Natural killer cell treated with Interleukin-12 subunit alpha and Interleukin-12 subunit beta and Interleukin-15 and Interleukin-18, amount 100 ng/mL, for 72 hours (primary cell): ENCODE measurements at regions not wholly inside any gene's neighbourhood (a gene's known extent, or its start where the extent isn't known, plus 50 kb on each side); places are given as distances from the start of the nearest gene placed in this dataset.
"Not testable (repeated sequence)": the region's sequence is repeated elsewhere in the genome, so short reads cannot be mapped to it uniquely, and the experiment has no call there.

Source experiments
- ATAC-seq, 2 donors: fragments of 150-1000 bp; cut with Tn5 transposase in 1 of 2; sonication (Bioruptor Pico), chemical (Tn5 transposase) in 1 of 2; 2 replicates each; pipeline ENCODE4 v1.10.0; 2021
- DNase-seq: peaks from one replicate; pipeline ENCODE4 v3.0.0; 2022; ENCODE audit warnings: low spot score
- H3K27ac Mint-ChIP-seq, 2 donors: 1 replicate in 1 of 2; 2 replicates in 1 of 2; pipeline ENCODE4 v1.8.0; 2022; ENCODE audit warnings: mixed read lengths in 2 of 2, mild to moderate bottlenecking in 1 of 2, moderate library complexity in 1 of 2
- H3K27me3 Mint-ChIP-seq, 2 donors: 1 replicate in 1 of 2; 2 replicates in 1 of 2; pipeline ENCODE4 v1.8.0; 2022; ENCODE audit warnings: mixed read lengths in 2 of 2
- H3K36me3 Mint-ChIP-seq: one replicate; pipeline ENCODE4 v1.8.0; 2022; ENCODE audit warnings: mixed read lengths
- H3K4me1 Mint-ChIP-seq, 2 donors: 1 replicate in 1 of 2; 2 replicates in 1 of 2; pipeline ENCODE4 v1.8.0; 2022; ENCODE audit warnings: low read depth in 2 of 2, mixed read lengths in 2 of 2, mild to moderate bottlenecking in 1 of 2
- H3K4me3 Mint-ChIP-seq: one replicate; pipeline ENCODE4 v1.8.0; 2022; ENCODE audit warnings: mixed read lengths
- H3K9me3 Mint-ChIP-seq: 2 replicates; pipeline ENCODE4 v1.8.0; 2022; ENCODE audit warnings: mixed read lengths

GRCh38 chr14:106470028-106470427, 943.6 kb downstream of the TMEM121 start:
- not testable (repeated sequence) for H3K4me1 Mint-ChIP-seq, H3K4me3 Mint-ChIP-seq, H3K36me3 Mint-ChIP-seq, H3K27me3 Mint-ChIP-seq, H3K9me3 Mint-ChIP-seq, DNase-seq
- H3K27ac Mint-ChIP-seq, result peak overlapping the region in 1 of 2 donors; percentile 46
- ATAC-seq, result peak in 1 of 2 donors; percentile 67

GRCh38 chr14:106474261-106475028, 948.1 kb downstream of the TMEM121 start:
- not testable (repeated sequence) for H3K9me3 Mint-ChIP-seq, H3K27me3 Mint-ChIP-seq, H3K4me3 Mint-ChIP-seq, H3K4me1 Mint-ChIP-seq, DNase-seq, H3K36me3 Mint-ChIP-seq
- peak overlapping the region; percentile 23 to 44 for H3K27ac Mint-ChIP-seq
- ATAC-seq, result peak in 1 of 2 donors; percentile 63

- H3K4me3 Mint-ChIP-seq, H3K9me3 Mint-ChIP-seq, H3K27me3 Mint-ChIP-seq, DNase-seq, H3K36me3 Mint-ChIP-seq, H3K27ac Mint-ChIP-seq, H3K4me1 Mint-ChIP-seq: not testable (repeated sequence)
- peak in 1 of 2 donors; percentile 70 for ATAC-seq
Observed at GRCh38 chr14:106475214-106475613, 948.8 kb downstream of the TMEM121 start.

- DNase-seq, H3K36me3 Mint-ChIP-seq, H3K27me3 Mint-ChIP-seq, H3K4me3 Mint-ChIP-seq, H3K9me3 Mint-ChIP-seq, ATAC-seq, H3K27ac Mint-ChIP-seq, H3K4me1 Mint-ChIP-seq: not testable (repeated sequence)
Observed at GRCh38 chr14:106477600-106477999, 951.2 kb downstream of the TMEM121 start.

GRCh38 chr14:106480287-106480686, 953.9 kb downstream of the TMEM121 start:
- H3K27me3 Mint-ChIP-seq, H3K9me3 Mint-ChIP-seq, H3K4me1 Mint-ChIP-seq, H3K36me3 Mint-ChIP-seq, H3K27ac Mint-ChIP-seq, DNase-seq, H3K4me3 Mint-ChIP-seq: not testable (repeated sequence)
- ATAC-seq, result peak in 1 of 2 donors; percentile 57

- not testable (repeated sequence) for H3K36me3 Mint-ChIP-seq, DNase-seq, H3K4me1 Mint-ChIP-seq, ATAC-seq, H3K27ac Mint-ChIP-seq, H3K9me3 Mint-ChIP-seq, H3K4me3 Mint-ChIP-seq, H3K27me3 Mint-ChIP-seq
Observed at GRCh38 chr14:106482213-106482612, 955.8 kb downstream of the TMEM121 start.

GRCh38 chr14:106487600-106487999, 961.2 kb downstream of the TMEM121 start:
- Mint-ChIP-seq H3K36me3 (no peaks in the 10 kb centered on the region), H3K9me3 (no peaks in the 10 kb centered on the region), H3K4me1 (peaks cover 8 to 9% of the 10 kb centered on the region in 2 donors), H3K27me3 (no peaks in the 10 kb centered on the region), H3K4me3 (no peak overlapping the region), H3K27ac (no peak overlapping the region)
- DNase-seq (no peak), ATAC-seq (no peak)

GRCh38 chr14:106488291-106488690, 961.9 kb downstream of the TMEM121 start:
- no peaks in the 10 kb centered on the region for H3K27me3 Mint-ChIP-seq
- no peak for ATAC-seq
- no peak overlapping the region for H3K27ac Mint-ChIP-seq

GRCh38 chr14:106489112-106489881, 962.9 kb downstream of the TMEM121 start:
- peak; percentile 61 to 79 for ATAC-seq
- no peak overlapping the region for H3K4me3 Mint-ChIP-seq
- H3K27ac Mint-ChIP-seq, result no peak overlapping the region
- DNase-seq, result no peak
- no peaks in the 10 kb centered on the region for H3K9me3 Mint-ChIP-seq
- no peaks in the 10 kb centered on the region for H3K36me3 Mint-ChIP-seq
- no peaks in the 10 kb centered on the region for H3K27me3 Mint-ChIP-seq
- H3K4me1 Mint-ChIP-seq, result peaks cover 14% of the 10 kb centered on the region in 2 donors

More at GRCh38 chr14:106488291-106488690, 961.9 kb downstream of the TMEM121 start:
- Mint-ChIP-seq H3K4me3 (no peak overlapping the region), H3K4me1 (peaks cover 8 to 9% of the 10 kb centered on the region in 2 donors), H3K9me3 (no peaks in the 10 kb centered on the region), H3K36me3 (no peaks in the 10 kb centered on the region)
- no peak for DNase-seq

- H3K4me1 Mint-ChIP-seq, result peaks cover 20 to 21% of the 10 kb centered on the region in 2 donors
- no peaks in the 10 kb centered on the region for H3K9me3 Mint-ChIP-seq
- ATAC-seq (no peak), DNase-seq (no peak)
- no peaks in the 10 kb centered on the region for H3K36me3 Mint-ChIP-seq
- no peaks in the 10 kb centered on the region for H3K27me3 Mint-ChIP-seq
- H3K27ac Mint-ChIP-seq, result no peak overlapping the region
- no peak overlapping the region for H3K4me3 Mint-ChIP-seq
Observed at GRCh38 chr14:106490442-106490841, 964.1 kb downstream of the TMEM121 start.

GRCh38 chr14:106491851-106492250, 965.5 kb downstream of the TMEM121 start:
- no peak overlapping the region for H3K4me3 Mint-ChIP-seq
- no peaks in the 10 kb centered on the region for H3K9me3 Mint-ChIP-seq
- DNase-seq, result no peak
- ATAC-seq, result no peak
- H3K27me3 Mint-ChIP-seq, result no peaks in the 10 kb centered on the region
- H3K36me3 Mint-ChIP-seq, result no peaks in the 10 kb centered on the region
- H3K4me1 Mint-ChIP-seq, result peaks cover 20 to 25% of the 10 kb centered on the region in 2 donors
- H3K27ac Mint-ChIP-seq, result peak overlapping the region in 1 of 2 donors; percentile 12

GRCh38 chr14:106493962-106494823, 967.8 kb downstream of the TMEM121 start:
- peaks cover 20 to 22% of the 10 kb centered on the region in 2 donors for H3K4me1 Mint-ChIP-seq
- H3K36me3 Mint-ChIP-seq, result no peaks in the 10 kb centered on the region
- no peak for ATAC-seq
- DNase-seq, result no peak
- no peaks in the 10 kb centered on the region for H3K9me3 Mint-ChIP-seq
- H3K4me3 Mint-ChIP-seq, result peak overlapping the region; percentile 78
- no peaks in the 10 kb centered on the region for H3K27me3 Mint-ChIP-seq
- H3K27ac Mint-ChIP-seq, result peak overlapping the region; percentile 27 to 76

- no peak overlapping the region for H3K27ac Mint-ChIP-seq
- peaks cover 15 to 29% of the 10 kb centered on the region in 2 donors for H3K4me1 Mint-ChIP-seq
- H3K9me3 Mint-ChIP-seq, result no peaks in the 10 kb centered on the region
- H3K36me3 Mint-ChIP-seq, result no peaks in the 10 kb centered on the region
- no peak for ATAC-seq
- H3K27me3 Mint-ChIP-seq, result peaks cover 0 to 5% of the 10 kb centered on the region in 2 donors
- no peak for DNase-seq
- H3K4me3 Mint-ChIP-seq, result no peak overlapping the region
Observed at GRCh38 chr14:106500571-106500970, 974.2 kb downstream of the TMEM121 start.
